Endothelial cell of umbilical vein (primary cell): ENCODE measurements at regions not wholly inside any gene's neighbourhood (a gene's known extent, or its start where the extent isn't known, plus 50 kb on each side); places are given as distances from the start of the nearest gene placed in this dataset.

Experiments
- BruUV-seq: library from RNA; stranded (reverse); fragments of 400-500 nt; replicated peaks from 2 replicates; lab custom pipeline; 2021; lab: Mats Ljungman, UMichigan
- CTCF ChIA-PET: fragments of 300-600, 350-600 bp; sonication (Branson Sonifier 250); formaldehyde crosslinking; loops from one replicate; lab custom pipeline; 2021; ENCODE audit warnings: antibody characterized with exemption, inconsistent platforms; lab: Charles Lee
- POLR2A ChIA-PET: fragments of 300-600, 350-600 bp; sonication (Branson Sonifier 250); formaldehyde crosslinking; loops from one replicate; lab custom pipeline; 2021; ENCODE audit warnings: antibody characterized with exemption, inconsistent platforms; lab: Charles Lee
- DNase-seq: peaks from one replicate; pipeline ENCODE4 v3.0.0-alpha.2; 2011; ENCODE audit warnings: low read depth, low spot score
- FAIRE-seq: peaks from 2 replicates; lab custom pipeline; 2011; peaks lifted over from hg19 to GRCh38; lab: Jason Lieb, UNC
- H2AFZ ChIP-seq: 2 replicates; pipeline ENCODE4 v1.6.0; 2012; ENCODE audit warnings: low read depth, low read length, control low read depth, inconsistent platforms
- H3K27ac ChIP-seq: 2 replicates; pipeline ENCODE4 v1.5.1; 2011; ENCODE audit warnings: low read depth, mild to moderate bottlenecking, control low read depth, low read length, moderate library complexity; ENCODE audit not compliant: insufficient read depth
- H3K27me3 ChIP-seq, 2 experiments: 2 replicates each; pipeline versions ENCODE4 v1.6.0 to v1.6.1; 2011; ENCODE audit warnings: low read length in 2 of 2, mixed read lengths in 1 of 2; ENCODE audit not compliant: control insufficient read depth in 2 of 2, insufficient read depth in 2 of 2
- H3K36me3 ChIP-seq, 2 experiments: 2 replicates in 1 of 2; 3 replicates in 1 of 2; pipeline ENCODE4 v1.5.1; 2011; ENCODE audit warnings: low read length in 2 of 2, mild to moderate bottlenecking in 1 of 2, moderate library complexity in 1 of 2; ENCODE audit not compliant: control insufficient read depth in 2 of 2, insufficient read depth in 2 of 2; ENCODE audit errors: extremely low read depth in 1 of 2
- H3K4me1 ChIP-seq: 3 replicates; pipeline ENCODE4 v1.5.1; 2011; ENCODE audit warnings: mild to moderate bottlenecking, low read length; ENCODE audit not compliant: control insufficient read depth, insufficient read depth; ENCODE audit errors: extremely low read depth
- H3K4me2 ChIP-seq: 2 replicates; pipeline ENCODE4 v1.6.1; 2011; ENCODE audit warnings: low read length, control low read depth, mixed read lengths; ENCODE audit not compliant: insufficient read depth
- H3K4me3 ChIP-seq, 3 experiments: fragments of 200-600 bp in 1 of 3; sonication (generic), shearing (Covaris generic) in 1 of 3; replicated peaks in 1 of 3; 2 replicates each; pipeline ENCODE4 v1.5.1; 2011 to 2016; ENCODE audit warnings: control low read depth in 3 of 3, low read length in 3 of 3, mild to moderate bottlenecking in 2 of 3, inconsistent platforms in 1 of 3, low read depth in 1 of 3, moderate library complexity in 1 of 3; ENCODE audit not compliant: insufficient read depth in 1 of 3
- H3K79me2 ChIP-seq: 2 replicates; pipeline ENCODE4 v1.6.0; 2012; ENCODE audit warnings: low read length, inconsistent platforms; ENCODE audit not compliant: control insufficient read depth, insufficient read depth
- H3K9ac ChIP-seq: replicated peaks from 2 replicates; pipeline ENCODE3; 2011; ENCODE audit warnings: low read length, control low read depth; ENCODE audit not compliant: insufficient read depth; ENCODE audit errors: extremely low read depth
- H3K9me1 ChIP-seq: replicated peaks from 3 replicates; pipeline ENCODE4 v1.6.0; 2011; ENCODE audit warnings: mild to moderate bottlenecking, low read length; ENCODE audit not compliant: control insufficient read depth, insufficient read depth; ENCODE audit errors: extremely low read depth
- H3K9me3 ChIP-seq: replicated peaks from 2 replicates; pipeline ENCODE4 v1.5.1; 2012; ENCODE audit warnings: low read length, inconsistent platforms; ENCODE audit not compliant: control insufficient read depth, insufficient read depth
- H4K20me1 ChIP-seq: replicated peaks from 2 replicates; pipeline ENCODE3; 2011; ENCODE audit warnings: mild to moderate bottlenecking, low read length; ENCODE audit not compliant: control insufficient read depth, insufficient read depth; ENCODE audit errors: extremely low read depth
- EZH2 ChIP-seq: IDR thresholded peaks from 2 replicates; pipeline ENCODE4 v1.6.1; 2012; ENCODE audit warnings: borderline replicate concordance, low read depth, mild to moderate bottlenecking, moderate library complexity, low read length, inconsistent platforms; ENCODE audit not compliant: severe bottlenecking
- FOS ChIP-seq: IDR thresholded peaks from 2 replicates; pipeline ENCODE4 v1.6.1; 2011; ENCODE audit warnings: mild to moderate bottlenecking, low read length, moderate library complexity, borderline replicate concordance; ENCODE audit not compliant: insufficient read depth
- GATA2 ChIP-seq: IDR thresholded peaks from 2 replicates; pipeline ENCODE4 v1.7.0; 2011; ENCODE audit warnings: low read depth, mild to moderate bottlenecking, moderate library complexity, mixed read lengths, low read length; ENCODE audit not compliant: insufficient read length, insufficient read depth
- JUN ChIP-seq: IDR thresholded peaks from 2 replicates; pipeline ENCODE4 v1.6.1; 2011; ENCODE audit warnings: borderline replicate concordance, low read depth; ENCODE audit not compliant: insufficient read length, insufficient read depth
- MAX ChIP-seq: IDR thresholded peaks from 2 replicates; pipeline ENCODE4 v1.6.1; 2011; ENCODE audit not compliant: insufficient read depth, insufficient read length
- MYC ChIP-seq: IDR thresholded peaks from one replicate; pipeline ENCODE4 v1.6.1; 2011; ENCODE audit warnings: mild to moderate bottlenecking, low read depth, low read length
- POLR2A ChIP-seq: IDR thresholded peaks from 2 replicates; pipeline ENCODE4 v1.6.1; 2012; ENCODE audit warnings: low read depth, mild to moderate bottlenecking, control low read depth, low read length
- POLR2AphosphoS5 ChIP-seq: IDR thresholded peaks from 2 replicates; pipeline ENCODE4 v1.6.1; 2012; ENCODE audit warnings: low read depth, mild to moderate bottlenecking, control low read depth, low read length, moderate library complexity; ENCODE audit not compliant: insufficient read depth
- dilution Hi-C: fragments of 300-500 bp; cut with MboI; formaldehyde crosslinking; loops from one replicate; pipeline ENCODE4 v1.15.0; 2019; ENCODE audit warnings: low sequenced_read_pairs; ENCODE audit not compliant: extremely low pct_ligation_motif_present
- intact Hi-C: fragments of 100-400 bp; cut with micrococcal nuclease; formaldehyde crosslinking; loops from one replicate; pipeline ENCODE4 v1.10.0; 2022
- TF ChIP-seq, protein P1 (sequence below), 2 donors: IDR thresholded peaks; 1 replicate in 1 of 2; 2 replicates in 1 of 2; pipeline ENCODE4 v1.5.1; 2011; ENCODE audit warnings: low read length in 2 of 2, mild to moderate bottlenecking in 2 of 2, moderate library complexity in 2 of 2, control low read depth in 1 of 2, inconsistent platforms in 1 of 2, low read depth in 1 of 2; ENCODE audit not compliant: insufficient read depth in 1 of 2; ENCODE audit errors: extremely low read depth in 1 of 2

DNA sequence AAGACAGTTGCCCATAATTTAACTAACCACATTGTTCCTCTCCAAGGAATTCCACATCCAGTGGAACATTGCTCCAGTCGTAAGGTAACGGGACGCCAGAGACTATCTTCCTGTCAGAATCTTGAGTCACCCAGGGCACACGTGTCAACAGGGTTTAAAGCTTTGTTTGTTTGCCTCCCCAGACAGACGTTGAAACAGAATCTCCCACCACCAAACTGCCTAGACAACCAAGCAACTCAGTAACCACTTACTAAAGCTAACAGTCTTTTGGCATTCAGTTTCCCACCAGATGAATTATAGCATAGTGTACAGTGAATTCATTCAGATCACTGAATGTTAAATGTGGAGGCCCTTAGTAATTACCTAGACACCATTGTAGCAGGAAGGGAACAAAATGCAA lies 439.5 kb downstream of the PLPP3 start:
- Histone ChIP-seq H3K9me1 (no peaks in the 10 kb centered on the region), H3K9me3 (no peaks in the 10 kb centered on the region), H3K4me1 (peaks cover 20% of the 10 kb centered on the region), H3K36me3 (no peaks in the 10 kb centered on the region), H3K4me3 (no peak overlapping the region), H4K20me1 (no peaks in the 10 kb centered on the region), H3K27me3 (no peaks in the 10 kb centered on the region), H3K79me2 (no peaks in the 10 kb centered on the region), H3K27ac (no peak overlapping the region), H2AFZ (peak overlapping the region; percentile 35), H3K9ac (no peak overlapping the region), H3K4me2 (no peak overlapping the region)
- DNase-seq (no peak), FAIRE-seq (no peak)
- no peak for TF ChIP-seq EZH2
- TF ChIP-seq MYC: no peak
- TF ChIP-seq JUN: no peak
- dilution Hi-C loops (no loop called here), intact Hi-C loops (no loop called here)
- CTCF ChIA-PET: no interaction called here
- POLR2A ChIA-PET: no interaction called here
- BruUV-seq: no TSS peak

DNA sequence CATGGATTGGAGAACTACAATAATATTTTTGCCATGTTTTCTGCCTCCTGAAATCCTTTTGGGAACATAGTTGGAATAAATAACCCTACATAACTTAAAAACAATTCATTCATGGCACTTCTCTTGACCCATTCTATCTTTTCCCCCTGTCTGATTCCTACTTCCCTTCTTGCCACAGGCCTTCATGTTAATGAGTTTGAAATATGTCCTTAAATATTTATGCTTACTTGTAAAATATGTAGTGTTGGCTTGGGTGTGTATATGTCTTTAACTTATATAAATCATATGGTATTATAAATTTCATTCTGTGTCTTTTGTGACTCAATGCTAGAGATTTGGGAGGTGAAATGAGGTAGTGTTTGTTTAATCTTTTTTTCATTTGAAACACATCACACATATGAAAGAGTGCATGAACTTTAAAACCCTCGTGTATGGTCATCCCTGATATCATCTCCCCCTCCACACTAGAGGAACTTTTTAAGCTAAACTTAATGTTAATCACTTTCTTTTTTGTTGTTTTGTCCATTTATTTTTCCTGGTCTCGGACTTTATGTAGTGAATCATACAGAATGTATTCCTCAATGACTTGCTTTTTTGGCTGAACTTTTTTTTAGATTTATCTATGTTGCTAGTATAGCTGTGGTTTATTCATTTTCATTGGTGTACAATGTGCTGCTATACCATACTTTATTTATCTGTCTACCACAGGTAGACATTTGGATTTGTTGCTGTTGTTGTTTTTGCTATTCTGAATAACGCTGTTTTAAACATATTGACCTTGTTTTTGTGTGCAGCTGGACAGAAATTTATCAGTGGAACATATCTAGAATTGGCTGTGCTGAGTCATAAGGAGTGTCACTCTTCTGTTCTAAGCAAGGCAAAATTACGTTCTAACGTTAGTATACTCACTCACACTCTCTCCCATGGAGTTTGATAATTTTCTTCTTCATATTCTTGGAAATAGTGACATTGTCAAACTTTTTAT lies 441.6 kb downstream of the PLPP3 start:
- POLR2A ChIA-PET: no interaction called here
- Histone ChIP-seq H4K20me1 (no peaks in the 10 kb centered on the region), H3K27ac (peak overlapping the region; percentile 72), H3K9ac (peak overlapping the region; percentile 8), H3K9me1 (no peaks in the 10 kb centered on the region), H3K9me3 (no peaks in the 10 kb centered on the region), H3K79me2 (no peaks in the 10 kb centered on the region), H3K4me1 (peaks cover 20% of the 10 kb centered on the region), H2AFZ (peak overlapping the region; percentile 47), H3K36me3 (no peaks in the 10 kb centered on the region), H3K4me3 (no peak overlapping the region), H3K27me3 (no peaks in the 10 kb centered on the region), H3K4me2 (peak overlapping the region; percentile 54)
- TF ChIP-seq EZH2 (no peak), FOS (peak; percentile 78), POLR2A (no peak), GATA2 (peak; percentile 89), POLR2AphosphoS5 (no peak), JUN (peak; percentile 60), MAX (no peak), MYC (no peak)
- TF ChIP-seq, protein P1, sequence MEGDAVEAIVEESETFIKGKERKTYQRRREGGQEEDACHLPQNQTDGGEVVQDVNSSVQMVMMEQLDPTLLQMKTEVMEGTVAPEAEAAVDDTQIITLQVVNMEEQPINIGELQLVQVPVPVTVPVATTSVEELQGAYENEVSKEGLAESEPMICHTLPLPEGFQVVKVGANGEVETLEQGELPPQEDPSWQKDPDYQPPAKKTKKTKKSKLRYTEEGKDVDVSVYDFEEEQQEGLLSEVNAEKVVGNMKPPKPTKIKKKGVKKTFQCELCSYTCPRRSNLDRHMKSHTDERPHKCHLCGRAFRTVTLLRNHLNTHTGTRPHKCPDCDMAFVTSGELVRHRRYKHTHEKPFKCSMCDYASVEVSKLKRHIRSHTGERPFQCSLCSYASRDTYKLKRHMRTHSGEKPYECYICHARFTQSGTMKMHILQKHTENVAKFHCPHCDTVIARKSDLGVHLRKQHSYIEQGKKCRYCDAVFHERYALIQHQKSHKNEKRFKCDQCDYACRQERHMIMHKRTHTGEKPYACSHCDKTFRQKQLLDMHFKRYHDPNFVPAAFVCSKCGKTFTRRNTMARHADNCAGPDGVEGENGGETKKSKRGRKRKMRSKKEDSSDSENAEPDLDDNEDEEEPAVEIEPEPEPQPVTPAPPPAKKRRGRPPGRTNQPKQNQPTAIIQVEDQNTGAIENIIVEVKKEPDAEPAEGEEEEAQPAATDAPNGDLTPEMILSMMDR (IDR thresholded peaks at IDR 0.05; ENCODE audit: extremely low read depth in 1 of 2, insufficient read depth in 1 of 2, low read depth in 1 of 2, low read length in 2 of 2): no peak
- dilution Hi-C loops: no loop called here
- FAIRE-seq: peak; percentile 74
- peak; percentile 93 for DNase-seq
- intact Hi-C loops: loop anchor here (1.0 kb wide), 3 partner anchors 11 to 440 kb away; no protein-coding TSS in a partner anchor
- CTCF ChIA-PET: interaction anchor here (0.7 to 1.7 kb wide), 6 partner anchors 10 to 445 kb away, joined by 3 to 6 read pairs (median 4); no protein-coding TSS in a partner anchor
- no TSS peak for BruUV-seq
